Esophagus squamous epithelium (tissue), 5 donors: ENCODE measurements at regions not wholly inside any gene's neighbourhood (a gene's known extent, or its start where the extent isn't known, plus 50 kb on each side); places are given as distances from the start of the nearest gene placed in this dataset.

Experiments
- DNase-seq: peaks from one replicate; lab custom pipeline; 2025; lab: John Stamatoyannopoulos, UW
- H3K27ac ChIP-seq, 4 donors: fragments of 200-600 bp; sonication (generic); one replicate each; pipeline ENCODE4 v1.5.1; 2016 to 2019; ENCODE audit warnings: mild to moderate bottlenecking in 1 of 4
- H3K27me3 ChIP-seq, 4 donors: fragments of 200-600 bp; sonication (generic); 1 replicate in 3 of 4; 2 replicates in 1 of 4; pipeline versions ENCODE4 v1.5.1 to v1.6.0; 2017 to 2021; ENCODE audit warnings: antibody characterized with exemption in 1 of 4
- H3K36me3 ChIP-seq, 3 donors: fragments of 200-600 bp; sonication (generic); one replicate each; pipeline ENCODE4 v1.5.1; 2016 to 2019
- H3K4me1 ChIP-seq, 3 donors: fragments of 200-600 bp; sonication (generic); one replicate each; pipeline ENCODE4 v1.5.1; 2017 to 2019
- H3K4me3 ChIP-seq, 4 donors: fragments of 200-600 bp; sonication (generic); 1 replicate in 3 of 4; 2 replicates in 1 of 4; pipeline ENCODE4 v1.5.1; 2016 to 2019; ENCODE audit warnings: mild to moderate bottlenecking in 2 of 4, moderate library complexity in 1 of 4
- H3K9me3 ChIP-seq, 3 donors: fragments of 200-600 bp; sonication (generic); one replicate each; pipeline ENCODE4 v1.5.1; 2016 to 2019
- CTCF ChIP-seq, 6 experiments: fragments of 450-650 bp in 4 of 6; fragments of 200-600 bp in 2 of 6; sonication (generic) in 2 of 6; IDR thresholded peaks; one replicate each; pipeline ENCODE4 v1.5.1; 2016 to 2019; ENCODE audit warnings: antibody characterized with exemption in 6 of 6, mild to moderate bottlenecking in 4 of 6, moderate library complexity in 4 of 6
- POLR2A ChIP-seq, 4 donors: fragments of 450-650 bp; IDR thresholded peaks; one replicate each; pipeline ENCODE4 v1.6.1; 2017; ENCODE audit warnings: antibody characterized with exemption in 4 of 4, mild to moderate bottlenecking in 4 of 4, moderate library complexity in 3 of 4
- whole genome bisulfite sequencing, 2 donors: methylation state at CpG; one replicate each; pipeline ENCODE4 v1.1.5; 2018; 5-methylcytosine and 5-hydroxymethylcytosine counted together
- intact Hi-C: fragments of 100-400 bp; cut with DNase I; formaldehyde crosslinking; loops from one replicate; pipeline ENCODE4 v1.15.0; 2022
- donor health status: DM: yes; HTN: yes; CAD: no.

GRCh38 chr1:98216304-98216703 lies 295.5 kb upstream of the DPYD start:
- intact Hi-C loops = no loop called here
- DNase-seq = no peak
- Histone ChIP-seq H3K9me3 (no peaks in the 10 kb centered on the region), H3K27ac (no peak overlapping the region), H3K4me1 (no peaks in the 10 kb centered on the region), H3K4me3 (no peak overlapping the region), H3K27me3 (no peaks in the 10 kb centered on the region), H3K36me3 (no peaks in the 10 kb centered on the region)
- TF ChIP-seq POLR2A (IDR thresholded peaks at IDR 0.05) (no peak), CTCF (IDR thresholded peaks at IDR 0.05) (no peak)
- WGBS, 2 donors = 58 to 63% methylated on average over 5 of the region's 5 CpGs

- DNase-seq = no peak
- no peak overlapping the region for H3K27ac ChIP-seq
- intact Hi-C loops = no loop called here
- no peaks in the 10 kb centered on the region for H3K27me3 ChIP-seq
- H3K4me3 ChIP-seq = no peak overlapping the region
- no peaks in the 10 kb centered on the region for H3K9me3 ChIP-seq
- WGBS, 2 donors = 80 to 83% methylated on average over 2 of the region's 2 CpGs
- H3K36me3 ChIP-seq = no peaks in the 10 kb centered on the region
- H3K4me1 ChIP-seq = no peaks in the 10 kb centered on the region
- no peak for TF ChIP-seq POLR2A (IDR thresholded peaks at IDR 0.05)
- TF ChIP-seq CTCF (IDR thresholded peaks at IDR 0.05) = no peak
These were observed 290.5 kb upstream of the DPYD start for GRCh38 chr1:98211271-98211845.

GRCh38 chr1:98210563-98210962 lies 289.7 kb upstream of the DPYD start:
- no peaks in the 10 kb centered on the region for H3K4me1 ChIP-seq

GRCh38 chr1:98210064-98210463 lies 289.2 kb upstream of the DPYD start:
- Histone ChIP-seq H3K27me3 (no peaks in the 10 kb centered on the region), H3K36me3 (no peaks in the 10 kb centered on the region), H3K4me3 (no peak overlapping the region), H3K4me1 (no peaks in the 10 kb centered on the region), H3K9me3 (no peaks in the 10 kb centered on the region), H3K27ac (no peak overlapping the region)
- no peak for DNase-seq
- WGBS, 2 donors = 71 to 76% methylated on average over 7 of the region's 7 CpGs
- TF ChIP-seq CTCF (IDR thresholded peaks at IDR 0.05) (no peak), POLR2A (IDR thresholded peaks at IDR 0.05) (no peak)
- intact Hi-C loops = no loop called here

More at GRCh38 chr1:98210563-98210962, 289.7 kb upstream of the DPYD start:
- intact Hi-C loops = no loop called here
- no peak overlapping the region for H3K4me3 ChIP-seq
- H3K27ac ChIP-seq = no peak overlapping the region
- TF ChIP-seq CTCF (IDR thresholded peaks at IDR 0.05) (no peak), POLR2A (IDR thresholded peaks at IDR 0.05) (no peak)
- no peaks in the 10 kb centered on the region for H3K36me3 ChIP-seq
- no peak for DNase-seq
- no peaks in the 10 kb centered on the region for H3K9me3 ChIP-seq
- 90% methylated on average over 3 of the region's 3 CpGs for WGBS, 2 donors
- no peaks in the 10 kb centered on the region for H3K27me3 ChIP-seq

GRCh38 chr1:98205291-98206017 lies 284.6 kb upstream of the DPYD start:
- WGBS, 2 donors = 43 to 71% methylated on average over 1 of the region's 1 CpG
- intact Hi-C loops = no loop called here
- DNase-seq = no peak

More at GRCh38 chr1:98205291-98206017, 284.6 kb upstream of the DPYD start:
- H3K9me3 ChIP-seq = no peaks in the 10 kb centered on the region
- no peaks in the 10 kb centered on the region for H3K36me3 ChIP-seq
- H3K4me1 ChIP-seq = no peaks in the 10 kb centered on the region
- no peak overlapping the region for H3K27ac ChIP-seq
- H3K4me3 ChIP-seq = no peak overlapping the region
- no peaks in the 10 kb centered on the region for H3K27me3 ChIP-seq
- TF ChIP-seq CTCF (IDR thresholded peaks at IDR 0.05) (no peak), POLR2A (IDR thresholded peaks at IDR 0.05) (no peak)
